GM21367 (cell line): ENCODE measurements at regions not wholly inside any gene's neighbourhood (a gene's known extent, or its start where the extent isn't known, plus 50 kb on each side); places are given as distances from the start of the nearest gene placed in this dataset.

Experiments used
- ATAC-seq: cut with Tn5 transposase; IDR thresholded peaks from one replicate; pipeline ENCODE4 v1.9.1; 2021; ENCODE audit not compliant: unreplicated experiment

GRCh38 chr10:44769450-44769849 lies 141.7 kb upstream of the TMEM72 start:
- no peak for ATAC-seq

DNA sequence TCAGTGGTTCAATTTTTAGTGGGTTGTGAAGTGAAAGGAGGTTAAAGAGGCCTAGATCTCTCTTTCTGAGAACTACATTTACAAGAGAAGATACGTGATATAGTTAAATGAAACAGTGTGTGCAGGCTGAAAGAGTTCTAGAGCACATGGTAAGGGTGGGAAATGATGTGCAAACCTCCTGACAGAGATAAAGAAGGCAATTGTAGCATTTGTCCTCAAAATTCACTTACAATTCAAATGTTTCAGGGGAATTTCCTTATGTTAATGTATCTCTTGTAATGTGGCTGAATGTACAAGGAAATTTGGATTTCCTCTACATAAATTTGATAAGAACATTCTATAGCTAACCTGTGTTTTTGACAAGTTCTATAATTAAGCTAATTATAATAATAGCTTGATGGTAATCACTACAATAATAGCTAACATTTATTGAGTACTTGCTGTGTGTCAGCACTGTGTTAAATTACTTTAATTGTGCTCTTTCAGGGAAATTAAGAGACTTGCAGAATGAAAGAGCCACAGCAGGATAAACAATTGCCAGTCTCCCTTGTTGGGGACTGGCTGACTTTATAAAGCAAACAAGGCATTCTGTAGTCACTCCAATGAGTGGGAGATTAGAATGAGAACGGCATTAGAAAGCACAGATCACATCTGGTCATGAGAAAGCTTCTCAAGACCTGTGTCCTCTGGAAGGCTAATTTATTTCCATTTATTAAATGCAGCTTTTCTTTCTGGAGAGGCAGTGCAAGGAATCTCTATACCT lies 139.7 kb upstream of the TMEM72 start:
- ATAC-seq = no peak

DNA sequence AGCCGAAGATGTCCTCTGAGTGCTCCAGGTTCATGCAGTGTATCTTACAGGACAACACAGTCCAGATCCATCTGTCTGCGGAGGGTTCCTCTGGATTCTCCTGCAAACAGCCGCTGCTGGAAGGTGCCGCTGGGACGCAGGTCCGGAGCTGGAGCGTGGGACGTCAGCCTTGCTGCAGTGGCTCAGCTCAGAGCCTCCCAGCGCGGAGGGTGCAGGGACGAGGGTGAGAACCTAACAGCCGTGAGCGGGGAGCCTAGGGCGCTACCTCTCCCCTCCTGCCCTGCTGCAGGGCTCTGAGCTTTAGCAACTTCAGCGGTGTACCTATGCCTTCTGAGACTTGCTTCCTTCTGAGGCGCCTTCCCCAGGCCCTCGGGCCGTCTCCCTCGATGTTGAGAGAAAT lies 137.6 kb upstream of the TMEM72 start:
- ATAC-seq = no peak

DNA sequence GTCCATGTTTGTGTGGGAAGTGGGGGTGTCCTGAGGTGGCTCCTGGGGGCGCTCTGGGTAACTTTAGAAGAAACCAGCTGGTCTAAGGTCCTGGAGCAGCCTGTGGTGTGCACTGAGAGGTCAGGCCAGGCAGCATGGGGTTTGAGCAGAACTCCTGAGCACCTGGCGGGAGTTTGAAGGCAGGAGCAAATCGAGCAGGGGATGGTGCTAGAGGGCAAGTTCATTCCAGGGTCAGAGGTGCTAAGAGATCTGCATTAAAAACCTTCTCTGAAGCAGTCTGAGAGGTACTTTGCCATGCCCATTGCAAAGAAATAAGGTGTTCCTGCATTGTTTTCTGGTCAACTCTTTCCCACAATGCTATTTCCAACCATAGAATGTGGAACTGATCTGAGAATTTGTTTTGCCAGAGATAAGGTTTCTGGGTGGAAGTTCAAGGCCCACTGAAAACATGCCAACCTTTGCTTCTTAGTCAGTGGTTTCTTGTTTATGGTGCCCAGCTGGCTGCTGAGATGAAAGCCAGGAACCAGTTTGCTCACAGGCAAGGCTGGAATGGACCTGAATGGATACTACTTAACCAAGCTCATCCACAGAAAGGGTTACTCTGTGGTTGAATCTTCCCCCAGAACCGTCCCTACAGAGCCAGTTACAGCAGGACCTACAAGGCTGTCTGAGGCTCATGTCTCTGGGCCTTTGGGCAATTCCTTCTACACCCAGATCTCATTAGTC lies 136.3 kb upstream of the TMEM72 start:
- ATAC-seq = no peak

GRCh38 chr10:44775402-44775741 lies 135.8 kb upstream of the TMEM72 start:
- no peak for ATAC-seq

DNA sequence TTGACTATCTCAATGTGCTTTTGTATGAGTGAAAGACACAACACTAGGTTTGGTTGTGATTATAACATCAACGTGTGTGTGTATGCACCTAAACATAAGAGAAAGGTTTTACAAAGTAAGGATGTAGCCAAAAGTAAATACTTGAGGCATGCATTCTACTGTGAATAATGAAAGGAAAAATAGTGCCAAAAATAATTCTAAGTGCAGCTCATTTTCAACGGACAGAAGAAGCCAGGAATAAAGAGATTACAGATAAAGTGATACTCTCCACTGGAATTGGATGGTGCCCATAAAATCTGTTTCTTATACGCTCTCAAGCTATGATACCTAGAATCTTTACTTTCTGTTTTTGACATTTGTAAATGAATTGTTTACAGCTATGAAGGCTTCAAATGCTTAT lies 135.0 kb upstream of the TMEM72 start:
- no peak for ATAC-seq

DNA sequence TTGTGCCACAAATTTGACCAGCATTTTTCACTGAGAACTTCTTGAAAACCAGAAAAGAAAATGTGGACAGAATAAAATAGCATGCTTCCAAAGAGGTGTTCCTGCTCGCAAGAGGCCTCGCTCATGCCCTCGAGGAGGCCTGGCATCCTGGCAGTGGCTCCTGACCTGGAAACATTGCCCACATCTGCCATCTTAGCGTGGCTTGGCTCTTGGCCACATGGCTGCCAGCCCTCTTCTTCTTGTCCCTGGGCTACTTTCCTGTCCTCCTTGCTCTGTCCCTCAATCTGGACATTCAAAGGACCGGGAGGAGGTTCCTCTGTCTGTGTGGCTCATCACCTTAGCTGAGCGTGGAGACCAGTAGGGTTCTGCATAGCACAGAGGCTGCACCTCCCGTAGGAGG lies 131.6 kb upstream of the TMEM72 start:
- ATAC-seq = no peak

- ATAC-seq = no peak
Observed at GRCh38 chr10:44780426-44780825, 130.7 kb upstream of the TMEM72 start.

- no peak for ATAC-seq
Observed at GRCh38 chr10:44781131-44781530, 130.0 kb upstream of the TMEM72 start.

- no peak for ATAC-seq
Observed at GRCh38 chr10:44786286-44786850, 124.8 kb upstream of the TMEM72 start.

DNA sequence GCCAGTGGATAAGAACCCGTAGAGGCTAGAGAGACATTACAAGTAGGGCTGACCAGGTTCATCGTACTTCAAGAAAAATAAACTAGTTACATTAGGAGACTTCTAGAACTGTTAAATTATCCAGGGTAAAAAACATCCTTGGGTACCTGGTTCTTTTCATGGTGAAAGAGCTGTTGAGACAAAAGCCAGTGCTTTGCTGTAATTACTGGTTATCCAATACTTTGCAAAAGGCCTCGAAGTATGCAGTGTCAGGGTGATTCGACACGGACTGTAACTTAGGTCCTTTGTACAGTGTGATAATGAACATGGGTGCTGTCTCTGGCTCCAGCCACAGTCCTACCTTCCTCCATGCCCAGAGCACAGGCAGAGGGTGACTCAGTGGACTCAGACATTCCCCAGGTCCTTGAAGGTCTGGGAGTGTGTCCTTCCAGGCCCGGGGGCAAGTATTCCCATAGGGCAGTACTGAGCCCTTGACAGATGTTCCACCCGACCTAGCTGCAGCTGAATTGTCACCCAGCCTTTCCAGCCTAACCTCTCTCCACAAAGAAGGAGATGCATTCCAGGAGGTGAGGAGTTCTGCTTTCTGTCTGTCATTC lies 123.6 kb upstream of the TMEM72 start:
- no peak for ATAC-seq

- ATAC-seq = no peak
Observed at GRCh38 chr10:44788147-44789129, 122.7 kb upstream of the TMEM72 start.

DNA sequence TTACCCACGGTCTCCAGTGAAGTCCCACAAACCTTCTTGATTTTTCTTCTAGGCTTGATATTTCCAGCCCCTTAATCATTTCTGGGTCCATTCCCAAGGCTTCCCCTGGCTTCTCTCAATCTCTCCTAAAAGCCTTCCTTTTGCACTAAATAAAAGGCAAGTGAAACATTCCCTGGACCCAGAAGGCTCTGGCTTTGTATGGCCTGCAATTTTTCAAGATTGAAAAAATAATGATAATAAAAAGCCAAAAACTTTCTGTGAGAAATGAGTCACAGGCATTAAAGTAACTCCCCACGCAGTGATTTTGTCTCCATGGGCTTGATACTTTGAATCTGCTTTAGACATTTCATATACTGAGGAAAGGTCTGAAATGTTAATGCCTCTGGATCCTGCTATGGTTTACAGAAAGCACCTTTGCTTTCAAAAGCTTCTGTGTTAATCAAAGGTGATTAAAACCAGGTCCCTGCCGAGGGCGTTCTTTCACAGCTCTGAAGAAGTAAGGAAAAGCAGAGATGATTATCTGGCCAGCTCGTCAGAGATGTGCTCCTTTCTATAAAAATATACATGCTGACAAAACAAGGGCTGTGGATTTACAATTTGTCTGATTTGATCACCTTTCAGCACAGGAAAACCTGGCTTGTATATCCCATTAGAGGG lies 118.9 kb upstream of the TMEM72 start:
- ATAC-seq = no peak

DNA sequence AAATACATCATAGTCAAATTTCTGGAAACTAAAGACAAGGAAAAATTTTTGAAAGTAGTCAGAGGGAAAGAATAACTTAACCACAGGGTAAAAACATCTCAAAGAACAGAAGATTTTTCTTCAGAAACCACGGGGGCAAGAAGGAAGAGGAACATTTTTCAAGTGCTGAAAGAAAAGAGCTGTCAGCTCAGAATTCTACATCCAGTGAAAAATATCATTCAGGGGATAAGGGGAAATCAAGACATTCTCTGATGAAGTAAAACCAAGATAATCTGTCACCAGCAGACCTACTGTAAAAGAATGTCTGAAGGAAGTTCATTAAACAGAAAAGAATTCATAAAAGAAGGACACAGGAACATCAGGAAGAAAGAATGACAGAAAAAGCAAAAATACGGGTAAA lies 111.2 kb upstream of the TMEM72 start:
- ATAC-seq = no peak

- no peak for ATAC-seq
Observed at GRCh38 chr10:44801383-44802327, 109.5 kb upstream of the TMEM72 start.

DNA sequence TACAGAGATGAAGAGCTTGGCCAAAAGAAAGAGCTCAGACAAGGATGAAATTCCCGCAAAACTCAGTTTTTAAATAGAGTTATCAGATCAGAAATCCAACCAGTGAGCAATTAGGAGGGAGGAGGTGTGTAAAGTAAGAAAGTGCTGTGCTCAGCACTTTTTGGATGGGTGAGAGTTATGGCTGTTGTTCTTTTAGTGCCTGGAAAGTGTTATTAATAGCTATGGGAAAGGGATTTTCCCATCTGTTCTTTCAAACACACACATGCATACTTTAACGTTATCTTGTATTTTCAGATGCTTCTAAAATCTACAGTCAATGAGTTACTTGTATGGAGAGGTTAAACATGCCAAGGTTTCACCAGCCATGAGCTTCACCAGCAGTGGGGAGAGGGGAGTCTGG lies 107.3 kb upstream of the TMEM72 start:
- no peak for ATAC-seq

DNA sequence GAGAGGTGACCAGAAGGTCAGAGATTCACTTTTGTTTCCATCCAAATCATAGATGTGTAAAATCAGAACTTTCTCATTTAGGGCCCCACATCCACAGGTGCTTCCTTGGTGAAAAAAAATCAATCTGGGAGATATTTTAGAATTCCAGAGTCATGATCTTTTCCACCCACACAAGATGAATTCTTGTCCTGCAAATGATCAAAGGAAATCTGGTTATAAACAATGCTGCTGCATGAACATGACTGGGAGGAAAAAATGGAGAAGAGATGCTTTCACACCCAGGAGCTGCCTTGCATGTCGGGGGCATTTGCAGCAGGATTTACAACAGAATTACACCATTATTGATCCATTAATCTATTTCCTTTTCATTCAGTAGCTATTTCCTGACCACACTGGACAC lies 106.5 kb upstream of the TMEM72 start:
- no peak for ATAC-seq

DNA sequence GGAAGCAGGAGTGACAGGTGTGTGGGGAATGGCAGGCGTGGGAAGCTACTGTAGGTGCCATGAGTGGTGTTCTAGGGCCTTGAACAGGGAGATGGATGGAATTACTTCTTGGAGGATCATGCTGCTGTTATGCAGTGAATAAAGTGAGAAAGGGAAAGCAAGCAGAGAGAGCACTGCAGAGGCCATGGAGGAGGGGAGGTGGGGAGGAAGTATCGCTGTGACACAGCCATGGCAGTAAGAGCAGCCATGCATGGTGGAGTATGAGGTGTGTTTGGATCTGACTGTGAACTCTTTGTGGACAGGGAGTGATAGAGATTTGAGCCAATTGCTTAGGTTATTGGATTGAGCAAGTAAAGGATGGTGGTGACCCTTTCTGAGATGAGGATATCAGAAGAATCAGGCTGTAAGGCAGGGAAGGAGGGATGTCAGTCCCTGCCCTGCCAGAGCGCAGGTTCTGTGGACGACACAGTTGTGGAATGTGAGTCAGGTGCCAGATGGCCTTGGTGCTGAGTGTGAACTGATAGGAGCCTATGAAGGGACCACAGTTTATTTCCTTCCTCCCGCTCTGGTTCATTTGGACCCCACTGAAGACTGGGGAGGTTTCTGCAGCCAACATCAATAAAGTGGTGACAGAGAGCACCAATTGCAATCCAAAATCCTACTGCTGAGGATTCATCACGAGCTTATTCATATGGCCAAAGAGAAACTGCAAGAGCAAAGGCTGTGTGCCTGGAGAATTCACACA lies 105.5 kb upstream of the TMEM72 start:
- no peak for ATAC-seq

- no peak for ATAC-seq
Observed at GRCh38 chr10:44806950-44807349, 104.2 kb upstream of the TMEM72 start.
